ENCODE measurements at regions not wholly inside any gene's neighbourhood (a gene's known extent, or its start where the extent isn't known, plus 50 kb on each side); places are given as distances from the start of the nearest gene placed in this dataset.
"Not testable (repeated sequence)": the region's sequence is repeated elsewhere in the genome, so short reads cannot be mapped to it uniquely, and the experiment has no call there.

DNA sequence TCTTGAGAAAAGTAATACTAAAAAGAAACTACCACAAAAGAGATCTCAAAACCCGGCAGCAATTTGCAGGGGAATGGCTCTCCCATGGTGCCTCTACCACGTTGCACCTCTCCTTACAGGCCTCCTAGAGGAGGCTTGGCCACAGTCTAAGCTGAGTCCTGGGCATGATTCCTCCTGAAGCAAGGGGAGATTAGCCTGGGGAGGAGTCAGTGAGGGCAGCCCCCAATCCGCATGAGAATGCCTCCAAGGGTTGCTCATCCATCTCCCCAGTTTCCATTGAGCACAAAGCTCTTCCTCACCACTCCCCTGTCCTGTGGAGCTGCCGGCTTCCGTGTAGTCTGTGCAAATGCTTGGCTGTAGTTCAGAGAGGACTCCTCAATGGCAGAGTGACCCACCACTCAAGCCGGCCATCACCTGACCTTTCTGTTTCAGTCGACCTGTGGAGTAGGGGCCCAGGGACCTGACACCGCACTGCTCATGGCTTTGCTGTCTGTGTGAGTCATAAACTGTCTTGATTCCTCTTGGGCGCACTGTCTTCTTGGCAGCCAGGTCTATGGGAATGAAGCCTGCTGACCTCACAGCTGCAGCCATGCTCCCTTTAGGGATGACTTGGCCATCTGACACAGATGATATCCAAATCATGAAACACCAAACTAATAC lies 224.2 kb upstream of the SGCG start:
- H4K20me1 ChIP-seq (ENCODE audit: insufficient read depth, low read length); ATAC-seq (ENCODE audit: low read depth); H3K9me3 ChIP-seq (ENCODE audit: control insufficient read depth, insufficient read depth, low read length); H3K79me1 ChIP-seq (ENCODE audit: low read depth in 1 of 2, low read length in 2 of 2); in situ Hi-C loops (cut with MboI; ENCODE audit: low sequenced_read_pairs); H3K9me1 ChIP-seq (ENCODE audit: insufficient read depth, low read length); H3K4me1 ChIP-seq (ENCODE audit: control insufficient read depth, insufficient read depth, low read length); H3K23ac ChIP-seq (ENCODE audit: low read depth, low read length); intact Hi-C loops (cut with micrococcal nuclease); H3K14ac ChIP-seq (replicated peaks; ENCODE audit: low read depth, low read length); H3K27me3 ChIP-seq (ENCODE audit: control insufficient read depth, insufficient read depth, low read length); H3K4me3 ChIP-seq (ENCODE audit: insufficient read depth, low read depth, low read length); BruUV-seq (replicated peaks); H3K9ac ChIP-seq (ENCODE audit: low read depth, low read length); H3K27ac ChIP-seq (ENCODE audit: insufficient read depth, low read length); H2AK5ac ChIP-seq (ENCODE audit: low read depth, low read length); CTCF ChIA-PET; H3K4ac ChIP-seq (ENCODE audit: low read depth, low read length); H4K5ac ChIP-seq (ENCODE audit: low read depth, low read length); dilution Hi-C loops (cut with HindIII; ENCODE audit: low sequenced_read_pairs, unreplicated experiment); H3K36me3 ChIP-seq (ENCODE audit: control insufficient read depth, insufficient read depth, low read length); POLR2A ChIA-PET (ENCODE audit: unreplicated experiment); H2BK5ac ChIP-seq (ENCODE audit: low read depth, low read length, poor library complexity, severe bottlenecking); H2BK15ac ChIP-seq (ENCODE audit: low read depth, low read length); H2BK20ac ChIP-seq (ENCODE audit: low read depth, low read length); H2AK9ac ChIP-seq (replicated peaks; ENCODE audit: low read depth, low read length, poor library complexity); H3K18ac ChIP-seq (ENCODE audit: low read depth, low read length); H3K56ac ChIP-seq (ENCODE audit: extremely low read depth, insufficient read depth, low read length); H3K4me2 ChIP-seq (ENCODE audit: low read depth, low read length); H4K8ac ChIP-seq (ENCODE audit: low read depth in 2 of 2, low read length in 2 of 2); H2BK120ac ChIP-seq (ENCODE audit: low read depth, low read length); DNase-seq; H2AFZ ChIP-seq (replicated peaks; ENCODE audit: low read length, poor library complexity); H4K91ac ChIP-seq (ENCODE audit: insufficient read depth, low read depth, low read length): not testable (repeated sequence)
- WGBS, 2 experiments (ENCODE audit: extremely low coverage in 2 of 2, insufficient read length in 1 of 2), result no CpG with 5 or more reads among the region's 9 CpGs

DNA sequence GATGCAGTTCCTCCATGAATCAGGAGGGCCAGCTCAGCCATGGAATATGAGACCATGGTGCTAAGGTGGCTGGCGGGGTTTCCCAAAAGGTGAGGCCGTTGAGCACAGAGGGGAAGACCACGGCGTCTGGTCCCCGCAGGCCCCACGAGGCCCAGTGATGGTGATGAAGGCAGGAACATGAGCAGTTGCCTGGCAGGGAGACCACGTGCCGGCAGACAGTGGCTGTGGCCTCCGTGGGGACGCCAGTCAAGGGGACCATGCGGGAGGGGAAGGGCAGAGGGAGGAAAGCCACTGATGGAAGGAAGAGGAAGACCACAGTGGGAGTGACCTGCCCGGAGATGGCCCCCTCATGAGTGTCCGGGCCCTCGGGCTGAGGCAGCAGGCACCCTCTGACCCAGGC lies 220.9 kb upstream of the SGCG start:
- H3K27me3 ChIP-seq (ENCODE audit: control insufficient read depth, insufficient read depth, low read length); H3K9me3 ChIP-seq (ENCODE audit: control insufficient read depth, insufficient read depth, low read length); intact Hi-C loops (cut with micrococcal nuclease); H3K23ac ChIP-seq (ENCODE audit: low read depth, low read length); H3K4me2 ChIP-seq (ENCODE audit: low read depth, low read length); ATAC-seq (ENCODE audit: low read depth); H3K36me3 ChIP-seq (ENCODE audit: control insufficient read depth, insufficient read depth, low read length); H3K56ac ChIP-seq (ENCODE audit: extremely low read depth, insufficient read depth, low read length); DNase-seq; H2BK5ac ChIP-seq (ENCODE audit: low read depth, low read length, poor library complexity, severe bottlenecking); BruUV-seq (replicated peaks); H2AK5ac ChIP-seq (ENCODE audit: low read depth, low read length); H2AFZ ChIP-seq (replicated peaks; ENCODE audit: low read length, poor library complexity); H3K27ac ChIP-seq (ENCODE audit: insufficient read depth, low read length); H4K8ac ChIP-seq (ENCODE audit: low read depth in 2 of 2, low read length in 2 of 2); H2BK15ac ChIP-seq (ENCODE audit: low read depth, low read length); dilution Hi-C loops (cut with HindIII; ENCODE audit: low sequenced_read_pairs, unreplicated experiment); H4K20me1 ChIP-seq (ENCODE audit: insufficient read depth, low read length); H3K18ac ChIP-seq (ENCODE audit: low read depth, low read length); H3K9me1 ChIP-seq (ENCODE audit: insufficient read depth, low read length); H2AK9ac ChIP-seq (replicated peaks; ENCODE audit: low read depth, low read length, poor library complexity); POLR2A ChIA-PET (ENCODE audit: unreplicated experiment); H2BK20ac ChIP-seq (ENCODE audit: low read depth, low read length); H3K4ac ChIP-seq (ENCODE audit: low read depth, low read length); H4K5ac ChIP-seq (ENCODE audit: low read depth, low read length); H3K4me1 ChIP-seq (ENCODE audit: control insufficient read depth, insufficient read depth, low read length); in situ Hi-C loops (cut with MboI; ENCODE audit: low sequenced_read_pairs); H3K4me3 ChIP-seq (ENCODE audit: insufficient read depth, low read depth, low read length); H2BK120ac ChIP-seq (ENCODE audit: low read depth, low read length); H3K14ac ChIP-seq (replicated peaks; ENCODE audit: low read depth, low read length); H3K79me1 ChIP-seq (ENCODE audit: low read depth in 1 of 2, low read length in 2 of 2); CTCF ChIA-PET; H3K9ac ChIP-seq (ENCODE audit: low read depth, low read length); H4K91ac ChIP-seq (ENCODE audit: insufficient read depth, low read depth, low read length): not testable (repeated sequence)
- no CpG with 5 or more reads among the region's 14 CpGs for WGBS, 2 experiments (ENCODE audit: extremely low coverage in 2 of 2, insufficient read length in 1 of 2)
